ENCODE measurements at regions not wholly inside any gene's neighbourhood (a gene's known extent, or its start where the extent isn't known, plus 50 kb on each side); places are given as distances from the start of the nearest gene placed in this dataset.

- Histone ChIP-seq H3K9ac (replicated peaks; ENCODE audit: extremely low read depth, insufficient read depth, low read length) (no peak overlapping the region), H3K27me3 (ENCODE audit: control insufficient read depth in 2 of 2, insufficient read depth in 2 of 2, low read length in 2 of 2) (no peaks in the 10 kb centered on the region), H3K9me3 (replicated peaks; ENCODE audit: control insufficient read depth, insufficient read depth, low read length) (peaks cover 7% of the 10 kb centered on the region), H3K9me1 (replicated peaks; ENCODE audit: control insufficient read depth, extremely low read depth, insufficient read depth, low read length) (no peaks in the 10 kb centered on the region), H3K79me2 (ENCODE audit: control insufficient read depth, insufficient read depth, low read length) (no peaks in the 10 kb centered on the region), H2AFZ (ENCODE audit: low read depth, low read length) (no peak overlapping the region), H3K4me2 (ENCODE audit: insufficient read depth, low read length) (no peak overlapping the region), H3K4me1 (ENCODE audit: control insufficient read depth, extremely low read depth, insufficient read depth, low read length) (no peaks in the 10 kb centered on the region), H3K4me3 (replicated peaks in 1 of 3; ENCODE audit: insufficient read depth in 1 of 3, low read depth in 1 of 3, low read length in 3 of 3) (no peak overlapping the region), H3K27ac (ENCODE audit: insufficient read depth, low read depth, low read length) (no peak overlapping the region), H4K20me1 (replicated peaks; ENCODE audit: control insufficient read depth, extremely low read depth, insufficient read depth, low read length) (no peaks in the 10 kb centered on the region), H3K36me3 (ENCODE audit: control insufficient read depth in 2 of 2, extremely low read depth in 1 of 2, insufficient read depth in 2 of 2, low read length in 2 of 2) (no peaks in the 10 kb centered on the region)
- DNase-seq (ENCODE audit: low read depth, low spot score) (no peak), FAIRE-seq (no peak)
- intact Hi-C loops (cut with micrococcal nuclease) (no loop called here), dilution Hi-C loops (cut with MboI; ENCODE audit: extremely low pct_ligation_motif_present, low sequenced_read_pairs) (no loop called here)
- CTCF ChIA-PET, result no interaction called here
- POLR2A ChIA-PET, result no interaction called here
- no TSS peak for BruUV-seq (replicated peaks)
- TF ChIP-seq POLR2A (IDR thresholded peaks at IDR 0.05; ENCODE audit: low read depth, low read length), result no peak
- no peak for TF ChIP-seq GATA2 (IDR thresholded peaks at IDR 0.05; ENCODE audit: insufficient read depth, insufficient read length, low read depth, low read length)
- TF ChIP-seq MAX (IDR thresholded peaks at IDR 0.05; ENCODE audit: insufficient read depth, insufficient read length), result no peak
- no peak for TF ChIP-seq MYC (IDR thresholded peaks at IDR 0.05; ENCODE audit: low read depth, low read length)
- no peak for TF ChIP-seq EZH2 (IDR thresholded peaks at IDR 0.05; ENCODE audit: borderline replicate concordance, low read depth, low read length, severe bottlenecking)
- no peak for TF ChIP-seq POLR2AphosphoS5 (IDR thresholded peaks at IDR 0.05; ENCODE audit: insufficient read depth, low read depth, low read length)
- no peak for TF ChIP-seq FOS (IDR thresholded peaks at IDR 0.05; ENCODE audit: borderline replicate concordance, insufficient read depth, low read length)
- no peak for TF ChIP-seq JUN (IDR thresholded peaks at IDR 0.05; ENCODE audit: borderline replicate concordance, insufficient read depth, insufficient read length, low read depth)
- TF ChIP-seq, protein P1, sequence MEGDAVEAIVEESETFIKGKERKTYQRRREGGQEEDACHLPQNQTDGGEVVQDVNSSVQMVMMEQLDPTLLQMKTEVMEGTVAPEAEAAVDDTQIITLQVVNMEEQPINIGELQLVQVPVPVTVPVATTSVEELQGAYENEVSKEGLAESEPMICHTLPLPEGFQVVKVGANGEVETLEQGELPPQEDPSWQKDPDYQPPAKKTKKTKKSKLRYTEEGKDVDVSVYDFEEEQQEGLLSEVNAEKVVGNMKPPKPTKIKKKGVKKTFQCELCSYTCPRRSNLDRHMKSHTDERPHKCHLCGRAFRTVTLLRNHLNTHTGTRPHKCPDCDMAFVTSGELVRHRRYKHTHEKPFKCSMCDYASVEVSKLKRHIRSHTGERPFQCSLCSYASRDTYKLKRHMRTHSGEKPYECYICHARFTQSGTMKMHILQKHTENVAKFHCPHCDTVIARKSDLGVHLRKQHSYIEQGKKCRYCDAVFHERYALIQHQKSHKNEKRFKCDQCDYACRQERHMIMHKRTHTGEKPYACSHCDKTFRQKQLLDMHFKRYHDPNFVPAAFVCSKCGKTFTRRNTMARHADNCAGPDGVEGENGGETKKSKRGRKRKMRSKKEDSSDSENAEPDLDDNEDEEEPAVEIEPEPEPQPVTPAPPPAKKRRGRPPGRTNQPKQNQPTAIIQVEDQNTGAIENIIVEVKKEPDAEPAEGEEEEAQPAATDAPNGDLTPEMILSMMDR (IDR thresholded peaks at IDR 0.05; ENCODE audit: extremely low read depth in 1 of 2, insufficient read depth in 1 of 2, low read depth in 1 of 2, low read length in 2 of 2), result no peak
Observed at GRCh38 chr5:8598996-8599395, 730.0 kb downstream of the MTRR start.

Data from endothelial cell of umbilical vein (primary cell).